ENCODE measurements at regions not wholly inside any gene's neighbourhood (a gene's known extent, or its start where the extent isn't known, plus 50 kb on each side); places are given as distances from the start of the nearest gene placed in this dataset.

GRCh38 chr12:104844123-104844522 is 114.0 kb downstream of the SLC41A2 start:
- no peak for TF ChIP-seq EZH2phosphoT487 (IDR thresholded peaks at IDR 0.05; ENCODE audit: insufficient read depth, low read depth)
- TF ChIP-seq EZH2 (IDR thresholded peaks at IDR 0.05; ENCODE audit: insufficient read depth, poor library complexity, severe bottlenecking) = no peak

All from GM23248 (cell line).